ENCODE measurements at regions not wholly inside any gene's neighbourhood (a gene's known extent, or its start where the extent isn't known, plus 50 kb on each side); places are given as distances from the start of the nearest gene placed in this dataset.

- POLR2A ChIA-PET = no interaction called here
These were observed 737.6 kb upstream of the CHRM3 start for GRCh38 chr1:238648751-238649150.

GRCh38 chr1:238648296-238648695, 738.1 kb upstream of the CHRM3 start:
- TF ChIP-seq, protein P1, sequence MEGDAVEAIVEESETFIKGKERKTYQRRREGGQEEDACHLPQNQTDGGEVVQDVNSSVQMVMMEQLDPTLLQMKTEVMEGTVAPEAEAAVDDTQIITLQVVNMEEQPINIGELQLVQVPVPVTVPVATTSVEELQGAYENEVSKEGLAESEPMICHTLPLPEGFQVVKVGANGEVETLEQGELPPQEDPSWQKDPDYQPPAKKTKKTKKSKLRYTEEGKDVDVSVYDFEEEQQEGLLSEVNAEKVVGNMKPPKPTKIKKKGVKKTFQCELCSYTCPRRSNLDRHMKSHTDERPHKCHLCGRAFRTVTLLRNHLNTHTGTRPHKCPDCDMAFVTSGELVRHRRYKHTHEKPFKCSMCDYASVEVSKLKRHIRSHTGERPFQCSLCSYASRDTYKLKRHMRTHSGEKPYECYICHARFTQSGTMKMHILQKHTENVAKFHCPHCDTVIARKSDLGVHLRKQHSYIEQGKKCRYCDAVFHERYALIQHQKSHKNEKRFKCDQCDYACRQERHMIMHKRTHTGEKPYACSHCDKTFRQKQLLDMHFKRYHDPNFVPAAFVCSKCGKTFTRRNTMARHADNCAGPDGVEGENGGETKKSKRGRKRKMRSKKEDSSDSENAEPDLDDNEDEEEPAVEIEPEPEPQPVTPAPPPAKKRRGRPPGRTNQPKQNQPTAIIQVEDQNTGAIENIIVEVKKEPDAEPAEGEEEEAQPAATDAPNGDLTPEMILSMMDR (IDR thresholded peaks at IDR 0.05; ENCODE audit: insufficient read depth, low read depth, low read length) = no peak
- H3K4me3 ChIP-seq (ENCODE audit: low read depth, low read length) = no peak overlapping the region
- ChIA-PET CTCF (no interaction called here), POLR2A (no interaction called here)
- no peaks in the 10 kb centered on the region for H3K36me3 ChIP-seq (ENCODE audit: control insufficient read depth, insufficient read depth, low read length)
- H3K27me3 ChIP-seq (ENCODE audit: control insufficient read depth, insufficient read depth, low read length) = no peaks in the 10 kb centered on the region
- DNase-seq (ENCODE audit: low read depth) = no peak

More at GRCh38 chr1:238648751-238649150, 737.6 kb upstream of the CHRM3 start:
- DNase-seq (ENCODE audit: low read depth) = no peak
- CTCF ChIA-PET = no interaction called here
- H3K36me3 ChIP-seq (ENCODE audit: control insufficient read depth, insufficient read depth, low read length) = no peaks in the 10 kb centered on the region
- TF ChIP-seq, protein P1 (IDR thresholded peaks at IDR 0.05; ENCODE audit: insufficient read depth, low read depth, low read length) = no peak
- H3K4me3 ChIP-seq (ENCODE audit: low read depth, low read length) = no peak overlapping the region
- no peaks in the 10 kb centered on the region for H3K27me3 ChIP-seq (ENCODE audit: control insufficient read depth, insufficient read depth, low read length)

- POLR2A ChIA-PET = no interaction called here
- TF ChIP-seq, protein P1 (IDR thresholded peaks at IDR 0.05; ENCODE audit: insufficient read depth, low read depth, low read length) = no peak
- H3K36me3 ChIP-seq (ENCODE audit: control insufficient read depth, insufficient read depth, low read length) = no peaks in the 10 kb centered on the region
- peak; percentile 89 for DNase-seq (ENCODE audit: low read depth)
- CTCF ChIA-PET = no interaction called here
- no peaks in the 10 kb centered on the region for H3K27me3 ChIP-seq (ENCODE audit: control insufficient read depth, insufficient read depth, low read length)
- no peak overlapping the region for H3K4me3 ChIP-seq (ENCODE audit: low read depth, low read length)
These were observed 738.5 kb upstream of the CHRM3 start for GRCh38 chr1:238647877-238648276.

GRCh38 chr1:238642231-238642630, 744.1 kb upstream of the CHRM3 start:
- H3K27me3 ChIP-seq (ENCODE audit: control insufficient read depth, insufficient read depth, low read length) = no peaks in the 10 kb centered on the region
- TF ChIP-seq, protein P1 (IDR thresholded peaks at IDR 0.05; ENCODE audit: insufficient read depth, low read depth, low read length) = no peak
- no peak overlapping the region for H3K4me3 ChIP-seq (ENCODE audit: low read depth, low read length)
- DNase-seq (ENCODE audit: low read depth) = no peak
- no peaks in the 10 kb centered on the region for H3K36me3 ChIP-seq (ENCODE audit: control insufficient read depth, insufficient read depth, low read length)
- ChIA-PET CTCF (no interaction called here), POLR2A (no interaction called here)

DNA sequence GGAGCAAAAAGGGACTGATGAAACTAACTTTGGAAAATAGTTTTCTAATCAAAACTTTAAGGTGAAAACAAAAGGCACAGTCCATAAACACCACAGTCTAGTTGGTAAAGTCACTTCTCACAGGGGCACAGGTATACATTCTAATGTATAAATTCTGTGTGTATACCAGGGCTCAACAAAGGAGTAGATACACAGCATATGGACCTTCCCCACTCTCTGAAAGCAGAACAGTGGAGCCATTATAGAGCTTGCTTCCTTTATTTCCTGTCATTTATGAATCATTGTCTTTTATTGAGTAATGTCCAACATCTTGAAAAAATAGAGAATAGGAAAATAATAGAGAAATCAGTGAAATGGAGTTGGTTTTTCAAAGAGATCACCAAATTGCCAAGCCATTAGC, 746.5 kb upstream of the CHRM3 start:
- CTCF ChIA-PET = no interaction called here

More for the DNA sequence above, 746.5 kb upstream of the CHRM3 start:
- TF ChIP-seq, protein P1 (IDR thresholded peaks at IDR 0.05; ENCODE audit: insufficient read depth, low read depth, low read length) = no peak
- DNase-seq (ENCODE audit: low read depth) = no peak
- Histone ChIP-seq H3K4me3 (ENCODE audit: low read depth, low read length) (no peak overlapping the region), H3K36me3 (ENCODE audit: control insufficient read depth, insufficient read depth, low read length) (no peaks in the 10 kb centered on the region), H3K27me3 (ENCODE audit: control insufficient read depth, insufficient read depth, low read length) (no peaks in the 10 kb centered on the region)
- POLR2A ChIA-PET = no interaction called here

Data from BJ (cell line).